Neural progenitor cell (in vitro differentiated cells): ENCODE measurements at regions not wholly inside any gene's neighbourhood (a gene's known extent, or its start where the extent isn't known, plus 50 kb on each side); places are given as distances from the start of the nearest gene placed in this dataset.

Experiments
- DNase-seq: peaks from one replicate; pipeline ENCODE4 v3.0.0-alpha.2; 2016; ENCODE audit warnings: low spot score
- H2AFZ ChIP-seq: fragments of 200-600 bp; sonication (generic); replicated peaks from 2 replicates; pipeline ENCODE4 v1.6.1; 2016; ENCODE audit warnings: antibody characterized with exemption
- H3F3A ChIP-seq: fragments of 200-600 bp; sonication (generic); 2 replicates; pipeline ENCODE4 v1.6.1; 2016; ENCODE audit warnings: antibody characterized with exemption, low read depth
- H3K27ac ChIP-seq: fragments of 200-600 bp; sonication (generic); 2 replicates; pipeline ENCODE4 v1.5.1; 2016; ENCODE audit warnings: mild to moderate bottlenecking
- H3K27me3 ChIP-seq: fragments of 200-600 bp; sonication (generic); 2 replicates; pipeline ENCODE4 v1.6.1; 2016; ENCODE audit warnings: mild to moderate bottlenecking, moderate library complexity
- H3K36me3 ChIP-seq: fragments of 200-600 bp; sonication (generic); 2 replicates; pipeline ENCODE4 v1.5.1; 2016
- H3K4me1 ChIP-seq: fragments of 200-600 bp; sonication (generic); 2 replicates; pipeline ENCODE4 v1.6.1; 2016; ENCODE audit warnings: mixed run types
- H3K4me2 ChIP-seq: fragments of 200-600 bp; sonication (generic); 2 replicates; pipeline ENCODE4 v1.6.1; 2016
- H3K4me3 ChIP-seq: fragments of 200-600 bp; sonication (generic); 2 replicates; pipeline ENCODE4 v1.5.1; 2016
- H3K79me2 ChIP-seq: fragments of 200-600 bp; sonication (generic); 2 replicates; pipeline ENCODE4 v1.6.1; 2016; ENCODE audit warnings: low read depth
- H3K9ac ChIP-seq: fragments of 200-600 bp; sonication (generic); 2 replicates; pipeline ENCODE4 v1.6.1; 2016
- H3K9me3 ChIP-seq: fragments of 200-600 bp; sonication (generic); 2 replicates; pipeline ENCODE4 v1.5.1; 2016; ENCODE audit warnings: low read depth
- H4K20me1 ChIP-seq: fragments of 200-600 bp; sonication (generic); 2 replicates; pipeline ENCODE4 v1.6.1; 2016; ENCODE audit warnings: low read depth
- H3K27ac Mint-ChIP-seq: 3 replicates; pipeline ENCODE4 v1.8.0; 2021; ENCODE audit warnings: mixed read lengths
- H3K27me3 Mint-ChIP-seq: 2 replicates; pipeline ENCODE4 v1.8.0; 2022; ENCODE audit warnings: low read depth, mild to moderate bottlenecking, inconsistent platforms, moderate library complexity, mixed read lengths; ENCODE audit not compliant: insufficient read depth
- H3K36me3 Mint-ChIP-seq: 3 replicates; pipeline ENCODE4 v1.8.0; 2021; ENCODE audit warnings: mixed read lengths
- H3K4me1 Mint-ChIP-seq: 3 replicates; pipeline ENCODE4 v1.8.0; 2021; ENCODE audit warnings: mixed read lengths
- H3K4me3 Mint-ChIP-seq: 3 replicates; pipeline ENCODE4 v1.8.0; 2021; ENCODE audit warnings: mild to moderate bottlenecking, moderate library complexity, mixed read lengths
- H3K9me3 Mint-ChIP-seq: 3 replicates; pipeline ENCODE4 v1.8.0; 2020; ENCODE audit warnings: mixed read lengths
- EZH2 ChIP-seq: fragments of 200-600 bp; sonication (generic); IDR thresholded peaks from 2 replicates; pipeline ENCODE4 v1.6.1; 2017; ENCODE audit warnings: antibody characterized with exemption, mild to moderate bottlenecking, moderate library complexity
- EZH2phosphoT487 ChIP-seq: fragments of 200-600 bp; sonication (generic); IDR thresholded peaks from 2 replicates; pipeline ENCODE4 v1.6.1; 2017; ENCODE audit warnings: antibody characterized with exemption
- TF ChIP-seq, protein P1 (sequence below): fragments of 200-600 bp; sonication (generic); IDR thresholded peaks from 2 replicates; pipeline ENCODE4 v1.5.1; 2017; ENCODE audit warnings: antibody characterized with exemption, mild to moderate bottlenecking

DNA sequence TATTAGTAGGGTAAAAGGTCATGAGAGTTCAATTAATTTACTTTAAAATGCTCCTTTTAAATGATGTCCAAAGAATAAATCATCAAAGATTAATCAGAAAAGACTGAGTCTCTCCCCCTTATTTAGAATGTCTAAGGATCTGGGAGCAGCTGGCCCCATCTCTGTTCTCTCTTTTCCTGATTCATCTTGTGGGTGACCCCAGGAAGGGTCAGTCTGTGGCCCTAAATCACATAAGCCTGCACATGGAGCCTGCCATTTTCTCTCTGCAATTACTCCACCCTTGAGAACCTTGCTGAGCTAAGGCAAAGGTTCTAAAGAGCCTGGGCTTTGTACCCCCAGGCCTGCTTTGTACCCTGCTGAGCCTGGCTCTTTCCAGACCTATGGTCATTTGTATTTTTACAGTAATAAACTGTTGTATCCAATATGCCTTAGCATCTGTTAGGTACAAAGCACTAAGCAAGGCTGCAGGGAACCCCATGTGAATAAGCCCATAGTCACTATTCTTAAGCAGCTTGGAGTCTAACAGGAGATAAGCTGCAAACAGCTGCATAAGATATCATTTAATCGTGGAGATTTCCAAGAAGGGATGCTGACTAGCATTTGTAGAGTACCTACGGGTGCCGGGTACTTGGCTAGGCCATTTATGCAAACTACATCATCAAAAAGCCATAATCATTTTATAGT is 431.0 kb upstream of the MARCKS start:
- H3K4me3 ChIP-seq, result no peak overlapping the region
- Mint-ChIP-seq H3K4me1 (peaks cover 8% of the 10 kb centered on the region), H3K36me3 (no peaks in the 10 kb centered on the region), H3K27me3 (no peaks in the 10 kb centered on the region), H3K4me3 (no peak overlapping the region), H3K27ac (no peak overlapping the region), H3K9me3 (no peaks in the 10 kb centered on the region)
- H3K79me2 ChIP-seq, result no peaks in the 10 kb centered on the region
- no peaks in the 10 kb centered on the region for H3K27me3 ChIP-seq
- TF ChIP-seq EZH2phosphoT487 (no peak), EZH2 (no peak)
- TF ChIP-seq, protein P1, sequence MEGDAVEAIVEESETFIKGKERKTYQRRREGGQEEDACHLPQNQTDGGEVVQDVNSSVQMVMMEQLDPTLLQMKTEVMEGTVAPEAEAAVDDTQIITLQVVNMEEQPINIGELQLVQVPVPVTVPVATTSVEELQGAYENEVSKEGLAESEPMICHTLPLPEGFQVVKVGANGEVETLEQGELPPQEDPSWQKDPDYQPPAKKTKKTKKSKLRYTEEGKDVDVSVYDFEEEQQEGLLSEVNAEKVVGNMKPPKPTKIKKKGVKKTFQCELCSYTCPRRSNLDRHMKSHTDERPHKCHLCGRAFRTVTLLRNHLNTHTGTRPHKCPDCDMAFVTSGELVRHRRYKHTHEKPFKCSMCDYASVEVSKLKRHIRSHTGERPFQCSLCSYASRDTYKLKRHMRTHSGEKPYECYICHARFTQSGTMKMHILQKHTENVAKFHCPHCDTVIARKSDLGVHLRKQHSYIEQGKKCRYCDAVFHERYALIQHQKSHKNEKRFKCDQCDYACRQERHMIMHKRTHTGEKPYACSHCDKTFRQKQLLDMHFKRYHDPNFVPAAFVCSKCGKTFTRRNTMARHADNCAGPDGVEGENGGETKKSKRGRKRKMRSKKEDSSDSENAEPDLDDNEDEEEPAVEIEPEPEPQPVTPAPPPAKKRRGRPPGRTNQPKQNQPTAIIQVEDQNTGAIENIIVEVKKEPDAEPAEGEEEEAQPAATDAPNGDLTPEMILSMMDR, result no peak
- H4K20me1 ChIP-seq, result no peaks in the 10 kb centered on the region
- no peaks in the 10 kb centered on the region for H3K36me3 ChIP-seq
- DNase-seq, result no peak
- H3K4me2 ChIP-seq, result no peak overlapping the region
- H3K4me1 ChIP-seq, result peaks cover 10% of the 10 kb centered on the region
- H3F3A ChIP-seq, result no peaks in the 10 kb centered on the region
- no peak overlapping the region for H3K27ac ChIP-seq
- peak overlapping the region; percentile 55 for H2AFZ ChIP-seq
- no peaks in the 10 kb centered on the region for H3K9me3 ChIP-seq
- no peak overlapping the region for H3K9ac ChIP-seq

DNA sequence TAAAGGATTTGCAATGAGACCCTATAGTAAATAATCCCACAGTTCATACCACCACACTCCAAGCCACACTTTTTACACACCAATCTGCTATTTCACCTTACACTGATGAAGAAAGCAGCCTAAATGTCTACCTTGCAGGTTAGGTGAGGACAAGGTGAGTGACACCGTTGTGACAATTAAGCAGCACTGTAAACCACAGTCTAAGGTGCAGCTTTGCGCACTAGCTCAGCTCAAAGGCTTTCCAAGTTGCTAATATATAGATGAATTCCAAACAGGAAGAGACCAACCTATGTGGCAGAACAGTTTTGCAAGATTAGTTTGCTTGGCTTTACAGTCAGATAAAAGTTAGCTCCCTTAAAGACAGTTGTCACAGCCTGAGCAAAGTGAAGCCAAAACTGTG is 429.5 kb upstream of the MARCKS start:
- H3K4me1 Mint-ChIP-seq, result peaks cover 8% of the 10 kb centered on the region
- no peaks in the 10 kb centered on the region for H3K27me3 Mint-ChIP-seq
- Histone ChIP-seq H2AFZ (no peak overlapping the region), H3K79me2 (no peaks in the 10 kb centered on the region), H3K27ac (no peak overlapping the region), H4K20me1 (no peaks in the 10 kb centered on the region), H3K27me3 (no peaks in the 10 kb centered on the region), H3K36me3 (no peaks in the 10 kb centered on the region), H3K9me3 (no peaks in the 10 kb centered on the region), H3K4me1 (peaks cover 10% of the 10 kb centered on the region), H3K9ac (no peak overlapping the region), H3K4me2 (no peak overlapping the region), H3K4me3 (no peak overlapping the region), H3F3A (no peaks in the 10 kb centered on the region)
- H3K36me3 Mint-ChIP-seq, result no peaks in the 10 kb centered on the region
- H3K4me3 Mint-ChIP-seq, result no peak overlapping the region
- TF ChIP-seq EZH2, result no peak
- TF ChIP-seq EZH2phosphoT487, result no peak
- TF ChIP-seq, protein P1, result no peak
- H3K9me3 Mint-ChIP-seq, result no peaks in the 10 kb centered on the region
- no peak for DNase-seq
- H3K27ac Mint-ChIP-seq, result no peak overlapping the region

DNA sequence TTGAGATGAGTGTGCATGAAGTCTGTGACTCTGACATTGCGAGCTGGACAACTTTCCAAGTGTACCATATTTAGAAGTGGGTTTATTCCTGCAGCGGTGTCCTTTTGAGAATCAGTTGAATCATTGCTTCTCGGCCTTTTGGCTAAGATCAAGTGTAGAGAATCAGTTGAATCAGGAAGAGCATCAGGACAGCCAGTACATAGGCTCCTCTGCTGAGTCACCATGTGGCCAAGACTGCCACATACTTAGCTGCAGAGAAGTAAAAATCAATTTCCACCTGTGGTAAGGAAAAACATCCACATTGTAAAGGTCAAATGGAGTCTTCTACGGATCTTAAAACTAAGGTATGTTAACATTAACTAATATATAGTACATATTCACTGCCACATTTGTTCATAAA is 428.4 kb upstream of the MARCKS start:
- no peak overlapping the region for H3K4me2 ChIP-seq
- Mint-ChIP-seq H3K4me3 (no peak overlapping the region), H3K27ac (no peak overlapping the region), H3K4me1 (peaks cover 8% of the 10 kb centered on the region), H3K36me3 (no peaks in the 10 kb centered on the region), H3K27me3 (no peaks in the 10 kb centered on the region), H3K9me3 (no peaks in the 10 kb centered on the region)
- no peaks in the 10 kb centered on the region for H3K36me3 ChIP-seq
- no peak for DNase-seq
- H3K27ac ChIP-seq, result no peak overlapping the region
- no peaks in the 10 kb centered on the region for H3F3A ChIP-seq
- no peaks in the 10 kb centered on the region for H3K27me3 ChIP-seq
- H3K9ac ChIP-seq, result no peak overlapping the region
- H2AFZ ChIP-seq, result no peak overlapping the region
- TF ChIP-seq, protein P1, result no peak
- TF ChIP-seq EZH2 (no peak), EZH2phosphoT487 (no peak)
- no peak overlapping the region for H3K4me3 ChIP-seq
- H4K20me1 ChIP-seq, result no peaks in the 10 kb centered on the region
- H3K9me3 ChIP-seq, result no peaks in the 10 kb centered on the region
- peaks cover 10% of the 10 kb centered on the region for H3K4me1 ChIP-seq
- no peaks in the 10 kb centered on the region for H3K79me2 ChIP-seq
